GM12878 (cell line): ENCODE measurements at regions not wholly inside any gene's neighbourhood (a gene's known extent, or its start where the extent isn't known, plus 50 kb on each side); places are given as distances from the start of the nearest gene placed in this dataset.

ENCODE experiments used
- ATAC-seq: fragments of 200-7000 bp; cut with Tn5 transposase; 3 replicates; pipeline ENCODE4 v1.9.1; 2020; ENCODE audit warnings: mild to moderate bottlenecking, moderate library complexity
- BruUV-seq: library from RNA; stranded (reverse); fragments of 400-500 nt; replicated peaks from 2 replicates; lab custom pipeline; 2021; lab: Mats Ljungman, UMichigan
- CTCF ChIA-PET: fragments of 300-600 bp; sonication (Branson Sonifier 250); formaldehyde crosslinking; extraction: SDS; loops from one replicate; lab custom pipeline; 2021; ENCODE audit warnings: inconsistent platforms; lab: Yijun Ruan, JAX
- POLR2A ChIA-PET: fragments of 350-600 bp; formaldehyde crosslinking; extraction: SDS; loops from one replicate; lab custom pipeline; 2021; ENCODE audit warnings: inconsistent platforms; lab: Charles Lee
- RAD21 ChIA-PET: fragments of 300-600 bp; sonication (Branson Sonifier 250); formaldehyde crosslinking; loops from one replicate; lab custom pipeline; 2023; ENCODE audit warnings: antibody characterized with exemption; ENCODE audit not compliant: unreplicated experiment; lab: Charles Lee
- SMC1A ChIA-PET: fragments of 300-600 bp; sonication (Branson Sonifier 250); formaldehyde crosslinking; loops from one replicate; lab custom pipeline; 2023; ENCODE audit not compliant: unreplicated experiment, uncharacterized antibody; lab: Charles Lee
- DNase-seq: peaks from one replicate; pipeline ENCODE4 v3.0.0-alpha.2; 2011; ENCODE audit warnings: low read depth, low spot score
- FAIRE-seq: peaks from 3 replicates; lab custom pipeline; 2011; peaks lifted over from hg19 to GRCh38; lab: Jason Lieb, UNC
- H2AFZ ChIP-seq: 2 replicates; pipeline ENCODE4 v1.6.0; 2011; ENCODE audit warnings: low read depth, low read length, control low read depth; ENCODE audit not compliant: control insufficient read depth
- H3K27ac ChIP-seq: 2 replicates; pipeline ENCODE4 v1.5.1; 2011; ENCODE audit warnings: control low read depth; ENCODE audit not compliant: control insufficient read depth, insufficient read depth
- H3K27me3 ChIP-seq, 2 experiments: replicated peaks in 1 of 2; 2 replicates each; pipeline versions ENCODE4 v1.6.0 to v1.6.1; 2011; ENCODE audit warnings: low read length in 1 of 2; ENCODE audit not compliant: control insufficient read depth in 2 of 2, insufficient read depth in 2 of 2
- H3K36me3 ChIP-seq, 2 experiments: 2 replicates each; pipeline ENCODE4 v1.5.1; 2011; ENCODE audit warnings: low read length in 1 of 2; ENCODE audit not compliant: control insufficient read depth in 2 of 2, insufficient read depth in 2 of 2
- H3K4me1 ChIP-seq: 2 replicates; pipeline ENCODE4 v1.6.1; 2011; ENCODE audit warnings: mild to moderate bottlenecking, low read length, moderate library complexity, mixed read lengths; ENCODE audit not compliant: control insufficient read depth, insufficient read depth
- H3K4me2 ChIP-seq: 2 replicates; pipeline ENCODE4 v1.6.0; 2011; ENCODE audit warnings: control low read depth; ENCODE audit not compliant: control insufficient read depth, insufficient read depth
- H3K4me3 ChIP-seq: fragments of 200-600 bp; sonication (generic); 2 replicates; pipeline ENCODE4 v1.5.1; 2016
- H3K79me2 ChIP-seq: 2 replicates; pipeline ENCODE4 v1.6.0; 2011; ENCODE audit warnings: low read length; ENCODE audit not compliant: control insufficient read depth, insufficient read depth
- H3K9ac ChIP-seq: 2 replicates; pipeline ENCODE4 v1.8.0; 2011; ENCODE audit warnings: low read length, control low read depth, mixed read lengths; ENCODE audit not compliant: control insufficient read depth, insufficient read depth
- H3K9me3 ChIP-seq: replicated peaks from 3 replicates; pipeline ENCODE4 v1.5.1; 2011; ENCODE audit warnings: mild to moderate bottlenecking, low read length; ENCODE audit not compliant: control insufficient read depth, insufficient read depth
- H4K20me1 ChIP-seq: 2 replicates; pipeline ENCODE4 v1.6.0; 2011; ENCODE audit not compliant: control insufficient read depth, insufficient read depth
- BCL3 ChIP-seq: IDR thresholded peaks from 2 replicates; pipeline ENCODE4 v1.6.1; 2011; ENCODE audit warnings: borderline replicate concordance, low read depth, mild to moderate bottlenecking, moderate library complexity, low read length; ENCODE audit not compliant: insufficient read depth, poor library complexity, severe bottlenecking
- BRCA1 ChIP-seq: IDR thresholded peaks from 2 replicates; pipeline ENCODE4 v1.6.1; 2011; ENCODE audit warnings: low read depth, low read length, improper control_type of control experiment
- IKZF1 ChIP-seq: fragments of 450-650 bp; conservative IDR thresholded peaks from 2 replicates; pipeline ENCODE4 v1.6.1; 2017; ENCODE audit warnings: antibody characterized with exemption, mild to moderate bottlenecking
- IRF5 ChIP-seq: fragments of 450-650 bp; IDR thresholded peaks from 2 replicates; pipeline ENCODE4 v1.6.1; 2017; ENCODE audit warnings: borderline replicate concordance
- WGBS: methylation state at CpG from one replicate; pipeline ENCODE4 v1.1.6; 2016; ENCODE audit warnings: low lambda C conversion rate; ENCODE audit not compliant: insufficient replicate concordance, insufficient coverage; ENCODE audit errors: missing lambda C conversion rate; 5-methylcytosine and 5-hydroxymethylcytosine counted together
- in situ Hi-C: fragments of 300-500 bp; cut with MboI; formaldehyde crosslinking; loops from 9 replicates; pipeline ENCODE4 v1.14.3; 2018; ENCODE audit warnings: mixed read lengths
- intact Hi-C: fragments of 100-400 bp; cut with micrococcal nuclease; formaldehyde crosslinking; loops from one replicate; pipeline ENCODE4 v1.14.2; 2022; ENCODE audit not compliant: unreplicated experiment

DNA sequence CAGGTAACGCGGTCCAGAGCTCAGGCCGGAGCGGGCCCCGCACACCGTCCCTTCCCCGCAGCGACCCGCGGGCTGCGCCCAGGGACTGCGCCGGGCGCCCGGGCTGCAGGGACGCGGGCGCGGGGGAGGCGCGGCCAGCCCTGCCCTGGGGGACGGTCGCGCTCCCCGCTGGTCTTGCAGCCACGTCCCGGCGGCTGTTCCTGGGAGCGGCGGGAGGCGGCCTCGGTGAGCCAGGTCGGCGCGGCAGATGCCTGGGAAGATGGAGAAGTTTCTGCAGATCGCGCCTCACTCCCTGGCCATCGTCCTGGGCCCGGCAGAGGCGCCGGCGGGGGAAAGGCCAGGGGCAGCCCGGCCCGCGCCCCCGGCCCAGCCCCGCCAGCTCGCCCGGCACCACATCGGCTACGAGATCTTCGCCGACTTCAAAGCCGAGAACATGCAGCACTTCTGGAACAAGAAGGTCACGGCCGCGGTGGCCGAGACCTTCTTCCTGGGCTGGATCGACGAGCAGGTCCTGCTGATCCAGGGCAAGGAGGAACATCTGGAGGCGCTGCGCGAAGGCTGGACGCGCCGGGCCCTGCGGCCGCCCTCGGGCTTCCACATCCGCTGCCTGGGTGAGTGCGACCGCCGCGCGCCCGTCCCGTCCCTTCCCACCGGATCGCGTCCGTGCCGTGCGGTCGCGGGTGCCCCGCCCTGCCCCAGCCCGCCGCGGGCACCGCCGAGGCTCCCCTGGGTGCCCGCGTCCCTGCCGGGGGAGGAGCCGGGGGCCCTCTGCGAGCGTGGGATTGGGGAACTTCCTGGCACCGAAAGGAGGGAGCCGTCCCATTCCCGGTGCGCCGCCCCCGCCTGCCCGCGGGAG, 107.4 kb upstream of the STOX2 start:
- no peaks in the 10 kb centered on the region for H3K36me3 ChIP-seq
- CTCF ChIA-PET: no interaction called here
- no TSS peak for BruUV-seq
- TF ChIP-seq IKZF1 (peak; percentile 31; the same call in 1 of the 2 replicates), BRCA1 (no peak), BCL3 (no peak), IRF5 (no peak)
- peak overlapping the region; percentile 33; the same call in 1 of the 2 replicates for H3K4me2 ChIP-seq
- H3K4me3 ChIP-seq: no peak overlapping the region
- H3K27ac ChIP-seq: no peak overlapping the region
- SMC1A ChIA-PET: no interaction called here
- no peak for DNase-seq
- 7% methylated on average over 72 of the region's 105 CpGs for WGBS
- no peak overlapping the region for H2AFZ ChIP-seq
- no peaks in the 10 kb centered on the region for H4K20me1 ChIP-seq
- in situ Hi-C loops (no loop called here), intact Hi-C loops (no loop called here)
- FAIRE-seq: no peak
- no peak overlapping the region for H3K9ac ChIP-seq
- RAD21 ChIA-PET: no interaction called here
- H3K27me3 ChIP-seq: peaks cover 0 to 12% of the 10 kb centered on the region in 2 experiments; a peak in 2 of 4 replicates
- POLR2A ChIA-PET: no interaction called here
- no peaks in the 10 kb centered on the region for H3K4me1 ChIP-seq
- H3K79me2 ChIP-seq: no peaks in the 10 kb centered on the region
- peak; percentile 38 for ATAC-seq
- no peaks in the 10 kb centered on the region; the same call in 1 of the 3 replicates for H3K9me3 ChIP-seq
